ENCODE measurements at regions not wholly inside any gene's neighbourhood (a gene's known extent, or its start where the extent isn't known, plus 50 kb on each side); places are given as distances from the start of the nearest gene placed in this dataset.

DNA sequence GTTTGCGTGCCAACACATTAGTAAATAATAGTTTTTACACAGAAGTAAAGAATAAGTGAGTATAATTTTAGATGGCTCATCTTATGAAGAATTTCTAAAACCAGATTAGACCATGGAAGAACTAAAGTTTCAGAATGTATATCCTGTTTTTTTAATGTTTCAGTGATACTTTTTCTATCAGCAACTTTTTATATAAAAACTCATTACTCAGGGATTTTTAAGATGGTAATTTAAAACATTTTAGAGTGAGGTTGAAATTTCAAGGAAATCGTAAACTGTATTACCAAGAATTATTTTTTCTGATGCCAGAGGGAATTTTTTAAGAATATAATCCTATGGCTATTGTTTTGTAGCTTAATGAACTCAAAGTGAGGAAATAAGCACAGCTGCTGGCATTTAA is 128.5 kb upstream of the FANCL start:
- TF ChIP-seq, protein P1, sequence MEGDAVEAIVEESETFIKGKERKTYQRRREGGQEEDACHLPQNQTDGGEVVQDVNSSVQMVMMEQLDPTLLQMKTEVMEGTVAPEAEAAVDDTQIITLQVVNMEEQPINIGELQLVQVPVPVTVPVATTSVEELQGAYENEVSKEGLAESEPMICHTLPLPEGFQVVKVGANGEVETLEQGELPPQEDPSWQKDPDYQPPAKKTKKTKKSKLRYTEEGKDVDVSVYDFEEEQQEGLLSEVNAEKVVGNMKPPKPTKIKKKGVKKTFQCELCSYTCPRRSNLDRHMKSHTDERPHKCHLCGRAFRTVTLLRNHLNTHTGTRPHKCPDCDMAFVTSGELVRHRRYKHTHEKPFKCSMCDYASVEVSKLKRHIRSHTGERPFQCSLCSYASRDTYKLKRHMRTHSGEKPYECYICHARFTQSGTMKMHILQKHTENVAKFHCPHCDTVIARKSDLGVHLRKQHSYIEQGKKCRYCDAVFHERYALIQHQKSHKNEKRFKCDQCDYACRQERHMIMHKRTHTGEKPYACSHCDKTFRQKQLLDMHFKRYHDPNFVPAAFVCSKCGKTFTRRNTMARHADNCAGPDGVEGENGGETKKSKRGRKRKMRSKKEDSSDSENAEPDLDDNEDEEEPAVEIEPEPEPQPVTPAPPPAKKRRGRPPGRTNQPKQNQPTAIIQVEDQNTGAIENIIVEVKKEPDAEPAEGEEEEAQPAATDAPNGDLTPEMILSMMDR (IDR thresholded peaks at IDR 0.05; ENCODE audit: low read length), result no peak
- TF ChIP-seq EZH2 (IDR thresholded peaks at IDR 0.05; ENCODE audit: borderline replicate concordance, low read length), result no peak

Data from OCI-LY1 (cell line).